ENCODE measurements at regions not wholly inside any gene's neighbourhood (a gene's known extent, or its start where the extent isn't known, plus 50 kb on each side); places are given as distances from the start of the nearest gene placed in this dataset.

- TF ChIP-seq ZNF777 (CRISPR knock-in tag; IDR thresholded peaks at IDR 0.05) (no peak), U2AF1 (optimal IDR thresholded peaks at IDR 0.05; ENCODE audit: low read depth, low read length) (no peak), HOXD1 (CRISPR knock-in tag; IDR thresholded peaks at IDR 0.05) (no peak), ZNF263 (CRISPR knock-in tag; IDR thresholded peaks at IDR 0.05) (no peak), POGZ (CRISPR knock-in tag; IDR thresholded peaks at IDR 0.05) (no peak), GABPA (IDR thresholded peaks at IDR 0.05; ENCODE audit: low read depth, low read length) (no peak), GABPA (CRISPR knock-in tag; IDR thresholded peaks at IDR 0.05; ENCODE audit: low read depth) (no peak), ZNF121 (CRISPR knock-in tag; IDR thresholded peaks at IDR 0.05) (no peak), FOXA1 (IDR thresholded peaks at IDR 0.05) (no peak), FOXA1 (CRISPR knock-in tag; IDR thresholded peaks at IDR 0.05) (no peak)
- TF ChIP-seq, protein P1, sequence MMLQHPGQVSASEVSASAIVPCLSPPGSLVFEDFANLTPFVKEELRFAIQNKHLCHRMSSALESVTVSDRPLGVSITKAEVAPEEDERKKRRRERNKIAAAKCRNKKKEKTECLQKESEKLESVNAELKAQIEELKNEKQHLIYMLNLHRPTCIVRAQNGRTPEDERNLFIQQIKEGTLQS (CRISPR knock-in tag; IDR thresholded peaks at IDR 0.05), result no peak
Measured at GRCh38 chr2:6109831-6110230, 417.6 kb downstream of the SOX11 start.

Measured in HepG2 (cell line).